ENCODE measurements at regions not wholly inside any gene's neighbourhood (a gene's known extent, or its start where the extent isn't known, plus 50 kb on each side); places are given as distances from the start of the nearest gene placed in this dataset.

DNA sequence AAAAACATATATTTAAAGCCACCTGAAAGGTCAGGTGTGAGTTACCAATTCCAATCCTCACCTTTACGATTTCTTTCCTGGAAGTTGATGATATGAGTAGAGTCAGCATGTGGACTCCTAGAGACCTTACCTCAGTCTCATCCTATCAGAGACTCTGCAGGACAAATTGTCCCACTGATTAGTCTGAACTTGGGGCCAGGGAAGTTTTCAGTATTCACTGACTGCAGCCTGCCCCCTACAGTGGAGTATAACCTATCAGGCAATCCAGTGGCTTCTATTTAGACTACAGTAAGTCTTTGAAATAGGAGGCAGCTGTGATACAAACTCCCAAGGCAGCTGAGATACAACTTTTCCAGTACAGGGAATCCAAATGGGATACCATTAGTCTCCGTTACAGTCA, 449.4 kb upstream of the CDH10 start:
- TF ChIP-seq, protein P1, sequence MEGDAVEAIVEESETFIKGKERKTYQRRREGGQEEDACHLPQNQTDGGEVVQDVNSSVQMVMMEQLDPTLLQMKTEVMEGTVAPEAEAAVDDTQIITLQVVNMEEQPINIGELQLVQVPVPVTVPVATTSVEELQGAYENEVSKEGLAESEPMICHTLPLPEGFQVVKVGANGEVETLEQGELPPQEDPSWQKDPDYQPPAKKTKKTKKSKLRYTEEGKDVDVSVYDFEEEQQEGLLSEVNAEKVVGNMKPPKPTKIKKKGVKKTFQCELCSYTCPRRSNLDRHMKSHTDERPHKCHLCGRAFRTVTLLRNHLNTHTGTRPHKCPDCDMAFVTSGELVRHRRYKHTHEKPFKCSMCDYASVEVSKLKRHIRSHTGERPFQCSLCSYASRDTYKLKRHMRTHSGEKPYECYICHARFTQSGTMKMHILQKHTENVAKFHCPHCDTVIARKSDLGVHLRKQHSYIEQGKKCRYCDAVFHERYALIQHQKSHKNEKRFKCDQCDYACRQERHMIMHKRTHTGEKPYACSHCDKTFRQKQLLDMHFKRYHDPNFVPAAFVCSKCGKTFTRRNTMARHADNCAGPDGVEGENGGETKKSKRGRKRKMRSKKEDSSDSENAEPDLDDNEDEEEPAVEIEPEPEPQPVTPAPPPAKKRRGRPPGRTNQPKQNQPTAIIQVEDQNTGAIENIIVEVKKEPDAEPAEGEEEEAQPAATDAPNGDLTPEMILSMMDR (IDR thresholded peaks at IDR 0.05; ENCODE audit: low read depth, low read length, poor library complexity, severe bottlenecking): no peak
- TF ChIP-seq EZH2phosphoT487 (IDR thresholded peaks at IDR 0.05; ENCODE audit: borderline replicate concordance, low read length): no peak

Data from DOHH2 (cell line).